GM04503 (cell line): ENCODE measurements at regions not wholly inside any gene's neighbourhood (a gene's known extent, or its start where the extent isn't known, plus 50 kb on each side); places are given as distances from the start of the nearest gene placed in this dataset.
"Not testable (repeated sequence)": the region's sequence is repeated elsewhere in the genome, so short reads cannot be mapped to it uniquely, and the experiment has no call there.

Source experiments
- DNase-seq: peaks from one replicate; pipeline ENCODE4 v3.0.0-alpha.2; 2012; ENCODE audit warnings: low read depth

DNA sequence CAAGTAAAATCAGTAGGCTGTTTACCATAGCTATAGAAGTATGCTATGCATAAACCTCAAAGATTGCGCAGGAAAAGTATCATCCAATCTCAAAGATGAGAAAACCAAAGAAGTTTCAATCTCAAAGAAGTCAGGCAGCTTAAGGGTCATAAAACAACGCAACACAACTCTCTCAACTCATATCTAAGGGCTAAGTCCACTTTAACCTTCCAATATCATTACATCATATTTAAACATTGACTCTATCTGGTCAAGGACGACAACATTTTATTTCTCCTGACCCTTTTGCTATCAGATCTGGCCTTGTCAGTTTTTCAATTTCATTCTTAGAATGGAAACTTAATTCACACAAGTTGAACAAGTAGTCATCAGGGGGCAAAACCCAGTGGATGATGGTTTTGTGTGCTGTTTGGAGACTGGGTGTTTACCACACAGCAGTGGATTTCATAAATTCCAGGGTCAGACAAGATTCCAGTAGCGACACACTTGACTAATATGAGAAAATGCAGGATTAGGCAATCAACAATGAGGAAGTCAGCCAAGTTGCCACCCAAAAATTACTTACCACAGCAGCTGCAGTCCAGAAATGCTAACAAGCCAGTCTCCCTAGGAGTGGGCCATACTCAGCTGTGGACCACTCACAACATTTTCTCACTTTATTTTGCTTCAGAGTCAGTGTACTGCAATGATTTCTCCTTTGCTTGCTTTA, 108.7 kb upstream of the NBPF26 start:
- not testable (repeated sequence) for DNase-seq

- not testable (repeated sequence) for DNase-seq
These were observed 106.3 kb upstream of the NBPF26 start for GRCh38 chr1:120617493-120617892.

GRCh38 chr1:120619867-120620692, 103.7 kb upstream of the NBPF26 start:
- DNase-seq, result not testable (repeated sequence)

DNA sequence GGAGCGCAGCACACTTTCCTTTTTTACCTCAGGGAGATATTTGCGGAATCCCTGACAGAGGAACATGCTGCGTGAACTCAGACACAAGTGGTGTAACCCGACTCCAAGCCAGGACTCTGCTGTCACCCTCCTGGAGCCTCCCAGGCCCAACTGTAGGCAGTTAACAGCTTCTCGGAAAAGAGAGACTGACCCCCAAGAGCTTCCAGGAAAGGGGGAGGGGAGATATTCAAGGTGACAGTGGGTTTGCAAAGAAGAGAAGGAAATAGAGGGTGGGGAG, 103.1 kb upstream of the NBPF26 start:
- DNase-seq, result not testable (repeated sequence)

DNA sequence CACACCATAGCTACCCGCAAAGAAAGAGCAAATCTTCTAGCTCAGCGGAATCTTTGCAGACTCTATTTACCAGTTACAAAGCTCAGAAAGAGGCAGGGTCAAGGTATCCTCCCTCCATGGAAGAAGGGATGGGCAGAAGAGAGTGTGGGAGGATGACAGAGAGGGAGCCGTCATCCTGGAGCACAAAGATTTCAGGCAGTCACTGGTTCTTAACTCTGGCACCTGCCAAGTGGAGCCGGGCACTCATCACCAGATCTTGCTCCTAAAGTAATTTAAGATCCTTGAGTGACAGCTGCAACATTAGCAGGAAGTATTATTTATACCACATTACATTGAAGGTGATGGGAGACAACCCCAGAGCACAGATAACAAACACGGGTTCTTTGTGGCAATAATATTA, 102.5 kb upstream of the NBPF26 start:
- not testable (repeated sequence) for DNase-seq

DNA sequence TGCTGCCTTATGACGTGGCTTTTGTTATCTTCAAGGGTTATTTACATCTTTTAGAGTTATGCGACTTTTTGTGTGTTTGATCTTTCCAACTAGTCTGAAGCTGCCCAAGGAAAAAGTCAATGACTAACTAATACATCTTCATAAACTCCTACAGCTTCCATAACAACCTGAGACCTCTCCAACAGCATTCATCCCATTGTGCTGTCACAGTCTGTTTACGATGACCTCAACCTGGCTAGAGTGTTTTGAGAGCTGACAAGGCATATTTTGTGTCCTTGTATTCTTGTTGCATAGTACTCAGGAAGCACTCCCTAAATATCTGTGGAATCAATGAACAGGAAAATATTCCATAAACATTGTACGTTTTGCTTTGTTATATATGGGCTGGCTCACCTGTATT, 100.2 kb upstream of the NBPF26 start:
- not testable (repeated sequence) for DNase-seq

DNA sequence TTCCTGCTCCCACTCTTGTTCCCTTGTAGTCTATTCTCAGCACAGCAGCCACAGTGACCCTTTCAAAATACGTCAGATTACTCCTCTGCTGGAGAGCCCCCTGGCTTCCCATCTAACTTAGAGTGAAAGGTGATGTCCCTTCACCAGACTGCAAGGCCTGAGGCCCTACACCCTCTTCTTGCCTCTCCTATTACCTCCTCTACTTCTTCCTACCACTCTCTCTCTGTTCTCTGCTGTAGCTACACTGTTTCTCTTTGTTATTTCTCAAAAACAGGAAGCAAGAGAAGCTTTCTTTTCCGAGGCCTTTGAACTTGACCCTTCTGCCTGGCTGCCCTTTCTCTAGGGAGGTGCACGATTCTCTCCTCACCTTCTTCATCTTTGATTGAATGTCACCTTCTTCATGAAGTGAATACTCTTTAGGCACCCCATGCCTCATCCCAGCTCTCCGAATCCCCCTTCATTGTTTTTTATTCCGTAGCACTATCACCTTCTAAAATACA, 99.1 kb upstream of the NBPF26 start:
- DNase-seq, result not testable (repeated sequence)

DNA sequence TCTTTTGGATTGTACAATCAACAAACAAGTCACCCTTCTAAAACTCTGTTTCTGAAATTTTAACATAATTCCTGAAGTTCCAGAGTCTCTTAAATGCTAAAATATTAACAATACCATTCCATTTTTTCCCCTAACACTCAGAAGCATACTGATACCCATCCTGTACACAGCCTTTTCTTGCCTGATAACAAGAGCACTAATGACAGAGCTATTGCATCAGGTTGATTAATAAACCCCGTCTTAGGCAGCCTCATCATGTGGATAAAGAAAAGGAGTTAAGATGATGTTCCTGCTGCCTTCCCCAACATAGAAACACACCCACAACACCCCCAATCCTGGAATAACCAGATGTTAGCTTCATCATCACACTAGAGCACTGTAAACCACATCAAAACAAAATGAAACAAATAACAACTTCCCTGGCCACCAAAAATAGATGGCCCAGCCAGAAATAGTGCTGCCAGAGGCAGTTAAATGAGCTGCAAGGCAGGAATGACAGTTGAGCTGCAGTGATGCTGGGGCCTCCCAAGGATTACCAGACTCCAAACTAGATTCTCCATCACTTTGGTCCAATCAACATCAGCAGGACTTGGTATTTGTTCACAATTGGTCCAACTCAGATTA, 93.8 kb upstream of the NBPF26 start:
- not testable (repeated sequence) for DNase-seq

GRCh38 chr1:120634816-120635806, 88.6 kb upstream of the NBPF26 start:
- not testable (repeated sequence) for DNase-seq

DNA sequence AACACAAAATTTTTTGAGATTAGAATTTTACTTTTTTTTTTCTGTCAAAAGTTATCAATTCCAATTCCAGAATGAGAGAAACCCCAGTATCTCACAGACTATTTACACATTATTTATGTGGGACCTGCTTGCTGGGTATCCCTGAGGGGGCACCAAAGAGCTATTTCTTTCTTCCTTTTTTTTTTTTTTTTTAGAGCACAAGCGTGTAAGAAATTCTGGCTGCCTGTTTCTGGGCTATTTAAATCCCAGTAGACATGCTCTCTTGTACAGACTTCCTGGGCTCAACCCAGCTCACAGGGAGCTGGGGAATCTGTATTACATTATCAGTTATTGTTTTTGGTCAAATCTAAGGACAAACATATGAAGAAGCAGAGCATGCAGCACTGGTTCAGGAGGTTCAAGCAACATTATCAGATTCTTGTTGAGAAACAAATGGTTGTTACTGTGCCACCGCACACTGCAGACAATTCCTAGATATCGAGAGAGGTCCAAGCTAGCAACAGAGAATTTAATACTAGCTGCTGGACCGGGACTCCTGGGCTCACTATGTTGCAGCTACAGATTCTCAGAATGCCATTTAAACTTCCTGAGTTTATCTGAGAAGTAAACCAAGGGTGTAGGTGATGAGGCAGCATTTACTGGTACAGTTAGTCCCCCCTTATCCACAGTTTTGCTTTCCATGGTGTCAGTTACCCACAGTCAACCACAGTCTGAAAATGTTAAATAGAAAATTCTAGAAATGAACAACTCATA, 83.3 kb upstream of the NBPF26 start:
- DNase-seq, result not testable (repeated sequence)

DNA sequence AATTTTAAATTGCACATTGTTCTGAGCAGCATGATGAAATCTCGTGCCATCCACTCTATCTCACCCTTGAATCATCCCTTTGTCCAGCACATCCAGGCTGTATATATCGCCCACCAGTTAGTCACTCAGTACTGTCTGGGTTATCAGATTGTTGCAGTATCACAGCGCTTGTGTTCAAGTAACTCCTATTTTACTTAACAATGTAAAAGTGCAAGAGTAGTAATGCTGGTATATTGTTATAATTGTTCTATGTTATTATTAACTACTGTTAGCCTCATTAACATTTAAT, 82.8 kb upstream of the NBPF26 start:
- DNase-seq, result not testable (repeated sequence)

GRCh38 chr1:120647182-120647581, 76.6 kb upstream of the NBPF26 start:
- DNase-seq, result not testable (repeated sequence)

DNA sequence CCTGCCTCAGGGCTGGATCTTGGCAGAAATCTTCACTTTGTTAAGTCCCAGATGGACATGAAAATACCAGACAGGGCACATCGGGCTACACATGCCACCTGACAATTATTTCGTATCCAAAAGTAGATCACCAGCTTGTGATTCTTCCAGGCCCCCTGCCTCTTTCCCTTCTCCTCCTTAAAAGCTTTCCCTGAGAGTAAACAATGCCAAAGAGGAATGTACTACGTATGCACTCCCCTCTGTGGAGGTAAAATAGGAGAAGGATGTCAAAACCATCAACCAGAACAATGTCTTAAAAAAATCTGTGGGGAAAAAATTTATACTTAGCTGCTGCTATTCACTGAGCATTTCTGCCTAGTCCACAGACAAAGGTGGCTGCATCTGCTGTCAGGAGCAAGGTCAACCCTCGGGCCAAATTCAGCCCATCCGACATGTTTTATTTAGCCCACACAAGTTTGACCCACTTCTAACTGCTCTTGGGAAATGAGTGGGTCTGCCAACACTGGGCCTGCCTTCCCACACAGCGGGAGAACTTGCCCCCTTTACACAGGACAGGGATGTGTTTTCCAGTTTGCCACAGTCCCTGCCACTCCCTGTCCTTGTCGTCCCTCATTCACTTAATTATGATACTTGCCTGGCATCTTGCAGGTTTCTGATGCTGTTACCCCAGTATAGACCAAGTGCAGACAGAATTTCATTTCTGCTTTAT, 74.7 kb upstream of the NBPF26 start:
- not testable (repeated sequence) for DNase-seq

- DNase-seq, result not testable (repeated sequence)
These were observed 74.0 kb upstream of the NBPF26 start for GRCh38 chr1:120649730-120650129.

- not testable (repeated sequence) for DNase-seq
These were observed 69.6 kb upstream of the NBPF26 start for GRCh38 chr1:120654114-120654513.

GRCh38 chr1:120655394-120655793, 68.4 kb upstream of the NBPF26 start:
- not testable (repeated sequence) for DNase-seq

- DNase-seq, result not testable (repeated sequence)
These were observed 67.6 kb upstream of the NBPF26 start for GRCh38 chr1:120656116-120656515.

DNA sequence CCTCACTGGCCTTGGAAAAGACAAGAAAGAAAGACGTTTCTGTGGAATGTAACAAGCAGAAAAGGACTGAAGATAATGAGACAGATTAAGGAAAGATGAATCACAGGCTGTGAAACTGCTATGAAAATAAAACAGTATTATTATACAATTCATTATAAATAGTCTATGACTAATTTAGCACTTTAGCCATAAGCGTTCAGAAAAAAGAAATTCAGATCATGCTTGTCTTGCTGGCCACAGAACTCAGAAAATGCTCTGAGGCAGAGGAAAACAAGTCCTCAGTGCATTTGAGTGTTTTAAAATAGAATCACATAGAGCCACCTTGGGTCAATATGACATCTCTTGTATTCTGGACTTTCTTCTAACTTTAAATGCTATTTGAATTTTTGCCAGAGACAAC, 65.9 kb upstream of the NBPF26 start:
- DNase-seq, result not testable (repeated sequence)

DNA sequence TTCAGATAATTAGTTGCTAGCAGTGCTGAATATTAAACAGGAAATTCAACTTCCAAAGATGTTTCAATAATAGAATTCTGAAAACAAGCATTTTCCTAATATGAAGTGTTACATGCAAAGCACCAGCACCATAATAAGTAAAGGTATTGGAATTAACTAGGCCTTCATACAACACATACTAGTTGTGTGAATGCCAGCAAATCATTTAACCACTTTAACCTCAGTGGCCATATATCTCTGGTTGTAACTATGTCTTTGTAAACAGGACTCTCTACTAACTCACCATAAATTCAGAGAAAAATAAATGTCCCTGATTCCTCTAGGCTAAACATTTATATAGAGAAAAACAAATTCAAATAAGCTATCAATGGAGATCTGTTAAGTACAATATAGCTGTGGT, 65.1 kb upstream of the NBPF26 start:
- not testable (repeated sequence) for DNase-seq

DNA sequence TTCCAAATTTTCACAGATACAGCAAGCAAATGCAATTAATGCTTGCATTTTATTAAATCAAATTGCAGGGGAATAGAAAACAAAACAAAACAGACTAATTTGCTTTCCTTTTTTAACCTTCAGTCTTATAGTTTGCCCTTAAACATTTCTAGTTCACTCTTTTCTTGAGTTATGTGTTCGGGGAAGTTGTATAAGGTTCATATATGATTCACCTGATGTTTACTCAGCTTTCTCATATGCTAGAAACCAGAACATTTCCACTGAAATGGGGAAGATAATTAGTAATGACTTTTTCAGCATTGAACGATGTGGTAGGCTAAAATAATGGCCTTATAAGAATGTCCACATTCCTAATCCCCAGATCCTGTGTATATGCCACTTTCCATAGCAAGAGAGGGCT, 64.6 kb upstream of the NBPF26 start:
- not testable (repeated sequence) for DNase-seq
